Osteocyte (in vitro differentiated cells): ENCODE measurements at regions not wholly inside any gene's neighbourhood (a gene's known extent, or its start where the extent isn't known, plus 50 kb on each side); places are given as distances from the start of the nearest gene placed in this dataset.

Experiments used
- DNase-seq: peaks from one replicate; pipeline ENCODE4 v3.0.0; 2021; ENCODE audit warnings: mixed read lengths; ENCODE audit not compliant: unreplicated experiment; ENCODE audit errors: extremely low spot score
- H3K27ac Mint-ChIP-seq: one replicate; pipeline ENCODE4 v1.8.0; 2021; ENCODE audit warnings: mild to moderate bottlenecking, mixed read lengths; ENCODE audit not compliant: unreplicated experiment
- H3K27me3 Mint-ChIP-seq: one replicate; pipeline ENCODE4 v1.8.0; 2021; ENCODE audit warnings: mixed read lengths; ENCODE audit not compliant: unreplicated experiment
- H3K36me3 Mint-ChIP-seq: one replicate; pipeline ENCODE4 v1.8.0; 2021; ENCODE audit warnings: mixed read lengths; ENCODE audit not compliant: unreplicated experiment
- H3K4me1 Mint-ChIP-seq: one replicate; pipeline ENCODE4 v1.8.0; 2021; ENCODE audit warnings: mixed read lengths; ENCODE audit not compliant: unreplicated experiment
- H3K4me3 Mint-ChIP-seq: one replicate; pipeline ENCODE4 v1.8.0; 2021; ENCODE audit warnings: mild to moderate bottlenecking, moderate library complexity, mixed read lengths; ENCODE audit not compliant: unreplicated experiment
- H3K9me3 Mint-ChIP-seq: one replicate; pipeline ENCODE4 v1.8.0; 2021; ENCODE audit warnings: mixed read lengths; ENCODE audit not compliant: unreplicated experiment
- TF ChIP-seq, protein P1 (sequence below): fragments of 200-600 bp; sonication (generic); IDR thresholded peaks from 2 replicates; pipeline ENCODE4 v1.5.0; 2021; ENCODE audit warnings: antibody characterized with exemption, mild to moderate bottlenecking, moderate library complexity

DNA sequence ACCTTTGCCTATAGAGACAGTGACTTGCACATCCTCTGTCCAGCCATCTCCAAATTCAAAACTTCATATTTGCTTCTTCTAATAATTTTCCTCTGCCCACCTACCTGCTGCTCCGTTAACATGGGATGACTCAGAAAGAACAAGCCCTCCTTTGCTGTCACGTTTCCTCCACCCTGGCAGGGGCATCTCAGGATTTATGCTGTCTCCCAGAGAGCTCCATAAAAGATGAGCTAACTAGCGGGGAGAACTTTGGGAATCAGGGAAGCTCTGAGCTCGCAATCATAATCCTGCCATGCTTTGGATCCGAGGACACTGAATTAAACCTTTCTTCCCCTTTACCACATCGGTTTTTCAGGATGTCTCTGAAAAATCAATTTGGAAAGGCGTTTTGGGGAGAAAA is 78.4 kb upstream of the FSTL4 start:
- TF ChIP-seq, protein P1, sequence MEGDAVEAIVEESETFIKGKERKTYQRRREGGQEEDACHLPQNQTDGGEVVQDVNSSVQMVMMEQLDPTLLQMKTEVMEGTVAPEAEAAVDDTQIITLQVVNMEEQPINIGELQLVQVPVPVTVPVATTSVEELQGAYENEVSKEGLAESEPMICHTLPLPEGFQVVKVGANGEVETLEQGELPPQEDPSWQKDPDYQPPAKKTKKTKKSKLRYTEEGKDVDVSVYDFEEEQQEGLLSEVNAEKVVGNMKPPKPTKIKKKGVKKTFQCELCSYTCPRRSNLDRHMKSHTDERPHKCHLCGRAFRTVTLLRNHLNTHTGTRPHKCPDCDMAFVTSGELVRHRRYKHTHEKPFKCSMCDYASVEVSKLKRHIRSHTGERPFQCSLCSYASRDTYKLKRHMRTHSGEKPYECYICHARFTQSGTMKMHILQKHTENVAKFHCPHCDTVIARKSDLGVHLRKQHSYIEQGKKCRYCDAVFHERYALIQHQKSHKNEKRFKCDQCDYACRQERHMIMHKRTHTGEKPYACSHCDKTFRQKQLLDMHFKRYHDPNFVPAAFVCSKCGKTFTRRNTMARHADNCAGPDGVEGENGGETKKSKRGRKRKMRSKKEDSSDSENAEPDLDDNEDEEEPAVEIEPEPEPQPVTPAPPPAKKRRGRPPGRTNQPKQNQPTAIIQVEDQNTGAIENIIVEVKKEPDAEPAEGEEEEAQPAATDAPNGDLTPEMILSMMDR = no peak
- H3K4me1 Mint-ChIP-seq = no peaks in the 10 kb centered on the region
- no peak for DNase-seq
- peaks cover 53% of the 10 kb centered on the region for H3K27me3 Mint-ChIP-seq
- no peak overlapping the region for H3K4me3 Mint-ChIP-seq
- H3K9me3 Mint-ChIP-seq = no peaks in the 10 kb centered on the region
- no peaks in the 10 kb centered on the region for H3K36me3 Mint-ChIP-seq
- no peak overlapping the region for H3K27ac Mint-ChIP-seq

DNA sequence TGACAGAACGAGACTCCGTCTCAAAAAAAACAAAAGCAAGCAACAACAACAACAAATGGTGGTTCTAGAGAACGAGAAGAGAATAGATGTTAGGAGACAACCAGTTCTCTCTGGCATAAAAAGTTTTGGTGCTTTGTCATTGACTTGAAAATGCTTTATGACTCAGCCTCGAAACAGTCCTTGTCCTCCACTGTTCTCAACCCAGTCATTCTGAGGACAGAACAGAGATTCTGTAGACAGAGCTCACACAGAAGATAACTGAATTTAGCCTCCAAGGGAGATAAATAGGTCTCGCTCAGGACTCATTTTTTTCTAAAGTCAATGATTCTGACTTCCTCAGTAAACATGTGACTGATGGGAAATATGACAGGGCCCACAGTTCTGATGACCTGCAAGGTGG is 76.0 kb upstream of the FSTL4 start:
- H3K36me3 Mint-ChIP-seq = no peaks in the 10 kb centered on the region
- H3K27ac Mint-ChIP-seq = peak overlapping the region; percentile 47
- DNase-seq = no peak
- H3K27me3 Mint-ChIP-seq = peaks cover 56% of the 10 kb centered on the region
- H3K4me3 Mint-ChIP-seq = no peak overlapping the region
- no peaks in the 10 kb centered on the region for H3K9me3 Mint-ChIP-seq
- TF ChIP-seq, protein P1 = no peak
- no peaks in the 10 kb centered on the region for H3K4me1 Mint-ChIP-seq

DNA sequence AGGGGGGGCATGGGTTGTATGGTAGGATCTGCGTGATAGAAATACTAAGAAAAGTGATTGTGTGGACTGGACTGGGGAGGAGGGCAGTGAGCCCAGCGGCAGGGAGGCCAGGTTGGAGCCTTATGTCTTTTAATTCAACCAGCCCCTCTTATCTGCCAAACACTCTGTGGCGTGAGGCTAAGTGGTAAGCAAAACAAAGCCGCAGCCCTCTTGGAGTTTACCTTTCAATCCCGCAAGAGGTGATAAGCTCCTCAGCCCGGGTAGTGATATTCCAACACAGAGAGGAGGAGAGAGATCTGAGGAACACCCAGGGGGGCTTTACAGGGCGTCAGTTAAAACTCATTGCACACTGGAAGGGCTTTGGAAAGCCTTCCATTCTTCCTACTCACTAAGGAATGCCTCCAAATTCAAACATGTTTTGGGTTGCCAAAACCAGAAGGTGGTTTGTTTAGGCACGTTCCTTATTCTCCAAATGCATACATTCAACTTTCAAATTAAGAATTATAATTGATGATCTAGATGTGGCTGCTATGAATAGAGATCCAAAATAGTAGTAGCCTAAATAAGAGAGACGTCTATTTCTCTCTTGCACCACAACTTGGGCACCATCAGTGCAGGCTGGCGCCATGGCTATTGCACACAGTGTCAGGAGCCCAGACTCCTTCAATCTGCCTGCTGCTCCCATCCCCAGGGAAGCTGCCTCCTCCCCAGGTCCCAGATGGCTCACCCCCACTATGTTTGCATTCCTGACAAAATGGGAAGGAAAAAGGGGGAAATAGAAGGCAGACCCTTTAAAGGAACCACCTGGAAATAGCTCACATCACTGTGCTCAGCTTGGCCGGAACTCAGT is 75.1 kb upstream of the FSTL4 start:
- Mint-ChIP-seq H3K27me3 (peaks cover 50% of the 10 kb centered on the region), H3K4me3 (no peak overlapping the region), H3K9me3 (no peaks in the 10 kb centered on the region), H3K36me3 (no peaks in the 10 kb centered on the region), H3K4me1 (no peaks in the 10 kb centered on the region), H3K27ac (no peak overlapping the region)
- TF ChIP-seq, protein P1 = no peak
- DNase-seq = no peak

DNA sequence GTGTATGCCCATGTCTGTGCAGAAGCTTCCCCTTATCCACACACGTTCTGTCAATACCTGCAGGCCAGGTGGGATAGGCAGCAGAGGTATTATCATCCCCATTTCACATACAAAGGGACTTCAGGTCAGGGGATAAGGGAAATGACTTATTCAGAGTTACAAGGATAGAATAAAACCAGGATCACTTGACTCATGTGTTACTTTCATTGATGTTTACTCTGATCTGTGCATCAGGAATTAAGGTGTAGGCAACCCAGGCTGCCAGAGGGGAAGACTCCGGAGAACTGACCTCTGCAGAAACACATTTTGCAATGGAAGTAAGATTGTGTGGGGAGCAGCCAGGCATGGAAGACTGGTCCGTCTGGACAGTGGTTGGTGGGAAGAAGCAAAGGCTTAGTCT is 74.2 kb upstream of the FSTL4 start:
- H3K9me3 Mint-ChIP-seq = no peaks in the 10 kb centered on the region
- H3K4me1 Mint-ChIP-seq = no peaks in the 10 kb centered on the region
- DNase-seq = no peak
- TF ChIP-seq, protein P1 = no peak
- no peak overlapping the region for H3K27ac Mint-ChIP-seq
- H3K4me3 Mint-ChIP-seq = no peak overlapping the region
- peaks cover 41% of the 10 kb centered on the region for H3K27me3 Mint-ChIP-seq
- no peaks in the 10 kb centered on the region for H3K36me3 Mint-ChIP-seq

DNA sequence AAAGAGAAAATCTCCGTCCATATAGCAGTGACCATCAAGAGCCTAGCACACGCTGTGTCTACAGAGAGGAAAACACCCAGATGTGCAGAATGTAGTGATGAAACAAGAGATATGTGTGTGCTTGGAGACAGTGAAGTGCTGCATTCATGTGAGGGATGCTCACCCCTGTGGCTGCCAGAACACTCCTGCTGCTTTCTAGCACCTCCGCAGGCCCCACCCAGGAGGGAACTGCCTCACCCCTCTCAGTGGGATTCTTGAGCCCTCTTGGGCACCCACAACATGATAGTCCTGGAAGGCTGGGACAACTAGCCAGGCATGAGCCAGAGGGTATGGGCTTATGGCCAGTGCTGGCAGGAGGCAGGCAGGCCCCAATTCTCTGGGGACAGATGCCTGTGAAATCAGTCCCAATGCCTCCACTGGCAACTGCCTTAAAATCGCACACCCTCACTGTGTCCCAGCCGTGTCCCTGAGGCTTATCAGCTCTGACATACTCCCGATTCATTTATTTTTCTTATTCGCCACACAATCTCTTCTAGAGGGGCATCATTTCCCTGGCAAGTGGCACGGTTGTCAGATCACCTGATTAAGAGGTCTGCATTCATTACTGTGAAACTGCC is 73.2 kb upstream of the FSTL4 start:
- no peaks in the 10 kb centered on the region for H3K9me3 Mint-ChIP-seq
- TF ChIP-seq, protein P1 = no peak
- no peak for DNase-seq
- no peak overlapping the region for H3K4me3 Mint-ChIP-seq
- H3K27ac Mint-ChIP-seq = no peak overlapping the region
- H3K27me3 Mint-ChIP-seq = peaks cover 33% of the 10 kb centered on the region
- H3K36me3 Mint-ChIP-seq = no peaks in the 10 kb centered on the region
- no peaks in the 10 kb centered on the region for H3K4me1 Mint-ChIP-seq
